HFFc6 (cell line): ENCODE measurements at regions not wholly inside any gene's neighbourhood (a gene's known extent, or its start where the extent isn't known, plus 50 kb on each side); places are given as distances from the start of the nearest gene placed in this dataset.

Experiments
- DNase-seq: peaks from one replicate; pipeline ENCODE4 v3.0.0-alpha.2; 2018
- H3K27ac Mint-ChIP-seq: 2 replicates; pipeline ENCODE4 v1.8.0; 2020; ENCODE audit warnings: mild to moderate bottlenecking, mixed read lengths
- H3K27me3 Mint-ChIP-seq: 2 replicates; pipeline ENCODE4 v1.8.0; 2021; ENCODE audit warnings: mild to moderate bottlenecking, moderate library complexity, mixed read lengths; ENCODE audit not compliant: insufficient read depth
- H3K36me3 Mint-ChIP-seq: 2 replicates; pipeline ENCODE4 v1.8.0; 2021; ENCODE audit warnings: low read depth, mixed read lengths
- H3K4me1 Mint-ChIP-seq: 2 replicates; pipeline ENCODE4 v1.8.0; 2020; ENCODE audit warnings: low read depth, mixed read lengths
- H3K4me3 Mint-ChIP-seq: 2 replicates; pipeline ENCODE4 v1.8.0; 2020; ENCODE audit warnings: mild to moderate bottlenecking, moderate library complexity, mixed read lengths
- H3K9me3 Mint-ChIP-seq: 2 replicates; pipeline ENCODE4 v1.8.0; 2020; ENCODE audit warnings: mild to moderate bottlenecking, mixed read lengths
- TF ChIP-seq, protein P1 (sequence below): fragments of 200-600 bp; sonication (generic); IDR thresholded peaks from 2 replicates; pipeline ENCODE4 v1.5.0; 2021; ENCODE audit warnings: antibody characterized with exemption, mild to moderate bottlenecking

DNA sequence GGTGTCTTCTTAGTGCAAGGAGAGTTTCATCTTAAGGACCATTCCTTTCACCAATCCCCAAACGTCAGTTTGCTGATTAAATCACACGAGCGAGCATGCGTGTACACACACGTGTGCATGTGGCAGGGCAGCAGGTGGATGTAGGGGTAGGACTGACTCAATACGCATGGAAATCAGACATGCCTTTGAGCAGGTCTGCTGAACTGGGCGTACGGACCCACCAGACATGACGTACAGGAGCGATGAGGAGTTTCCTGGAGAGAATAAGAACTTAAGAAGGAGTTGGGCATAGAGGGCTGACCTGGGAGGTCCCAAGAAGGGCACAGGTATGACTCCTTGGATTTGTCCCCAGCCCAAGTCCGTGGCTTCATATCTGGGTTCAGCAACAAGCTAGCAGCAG, 170.0 kb downstream of the FGF18 start:
- peaks cover 25% of the 10 kb centered on the region for H3K27me3 Mint-ChIP-seq
- H3K27ac Mint-ChIP-seq, result no peak overlapping the region
- DNase-seq, result no peak
- TF ChIP-seq, protein P1, sequence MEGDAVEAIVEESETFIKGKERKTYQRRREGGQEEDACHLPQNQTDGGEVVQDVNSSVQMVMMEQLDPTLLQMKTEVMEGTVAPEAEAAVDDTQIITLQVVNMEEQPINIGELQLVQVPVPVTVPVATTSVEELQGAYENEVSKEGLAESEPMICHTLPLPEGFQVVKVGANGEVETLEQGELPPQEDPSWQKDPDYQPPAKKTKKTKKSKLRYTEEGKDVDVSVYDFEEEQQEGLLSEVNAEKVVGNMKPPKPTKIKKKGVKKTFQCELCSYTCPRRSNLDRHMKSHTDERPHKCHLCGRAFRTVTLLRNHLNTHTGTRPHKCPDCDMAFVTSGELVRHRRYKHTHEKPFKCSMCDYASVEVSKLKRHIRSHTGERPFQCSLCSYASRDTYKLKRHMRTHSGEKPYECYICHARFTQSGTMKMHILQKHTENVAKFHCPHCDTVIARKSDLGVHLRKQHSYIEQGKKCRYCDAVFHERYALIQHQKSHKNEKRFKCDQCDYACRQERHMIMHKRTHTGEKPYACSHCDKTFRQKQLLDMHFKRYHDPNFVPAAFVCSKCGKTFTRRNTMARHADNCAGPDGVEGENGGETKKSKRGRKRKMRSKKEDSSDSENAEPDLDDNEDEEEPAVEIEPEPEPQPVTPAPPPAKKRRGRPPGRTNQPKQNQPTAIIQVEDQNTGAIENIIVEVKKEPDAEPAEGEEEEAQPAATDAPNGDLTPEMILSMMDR, result no peak
- no peaks in the 10 kb centered on the region for H3K36me3 Mint-ChIP-seq
- H3K4me3 Mint-ChIP-seq, result no peak overlapping the region
- H3K9me3 Mint-ChIP-seq, result no peaks in the 10 kb centered on the region
- H3K4me1 Mint-ChIP-seq, result no peaks in the 10 kb centered on the region

DNA sequence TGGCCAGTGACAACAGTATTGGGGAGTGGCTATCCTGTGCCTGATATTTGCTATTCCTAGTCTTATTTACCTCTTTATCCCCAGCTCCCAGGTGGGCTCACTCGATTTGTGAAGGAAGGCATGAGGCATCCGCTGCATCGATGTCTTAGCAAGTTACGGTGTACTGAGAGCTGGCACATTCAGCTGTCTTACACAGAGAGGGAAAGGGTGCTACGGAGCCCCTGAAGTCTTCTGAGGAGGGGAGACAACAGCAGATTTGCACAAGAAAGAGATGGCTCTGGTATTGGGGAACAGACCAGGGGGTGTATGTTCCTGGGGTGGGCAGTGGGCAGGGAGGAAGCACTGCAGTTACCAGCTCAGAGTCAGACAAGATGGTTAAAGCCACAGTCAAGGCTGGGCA, 172.6 kb downstream of the FGF18 start:
- TF ChIP-seq, protein P1, result no peak
- Mint-ChIP-seq H3K4me1 (peaks cover 18% of the 10 kb centered on the region), H3K4me3 (no peak overlapping the region), H3K9me3 (peaks cover 3% of the 10 kb centered on the region; the same call in 1 of the 2 replicates), H3K27ac (no peak overlapping the region), H3K36me3 (no peaks in the 10 kb centered on the region), H3K27me3 (peaks cover 25% of the 10 kb centered on the region)
- DNase-seq, result no peak

DNA sequence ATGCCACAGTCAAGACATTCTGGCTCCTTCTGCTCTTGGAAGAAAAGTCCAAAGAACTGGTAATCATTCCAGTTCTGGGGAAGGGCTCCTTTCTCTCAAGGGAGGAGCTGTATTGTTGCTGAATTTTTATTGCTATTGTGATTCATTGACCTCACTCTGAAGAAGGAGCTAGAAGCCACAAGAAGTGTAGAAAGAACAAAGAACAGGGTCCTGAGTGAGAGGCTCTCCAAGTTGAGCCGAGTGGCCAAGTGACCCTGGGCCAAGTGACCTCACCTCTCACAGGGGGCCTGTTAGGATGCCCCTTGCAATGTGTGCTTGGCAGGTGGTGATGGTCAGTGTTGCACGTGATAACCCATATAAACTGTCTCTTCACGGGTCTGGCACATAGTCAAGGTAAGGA, 173.3 kb downstream of the FGF18 start:
- Mint-ChIP-seq H3K9me3 (peaks cover 7% of the 10 kb centered on the region; the same call in 1 of the 2 replicates), H3K27me3 (peaks cover 24% of the 10 kb centered on the region), H3K4me1 (peaks cover 18% of the 10 kb centered on the region), H3K36me3 (no peaks in the 10 kb centered on the region), H3K27ac (no peak overlapping the region), H3K4me3 (no peak overlapping the region)
- no peak for DNase-seq
- TF ChIP-seq, protein P1, result no peak

DNA sequence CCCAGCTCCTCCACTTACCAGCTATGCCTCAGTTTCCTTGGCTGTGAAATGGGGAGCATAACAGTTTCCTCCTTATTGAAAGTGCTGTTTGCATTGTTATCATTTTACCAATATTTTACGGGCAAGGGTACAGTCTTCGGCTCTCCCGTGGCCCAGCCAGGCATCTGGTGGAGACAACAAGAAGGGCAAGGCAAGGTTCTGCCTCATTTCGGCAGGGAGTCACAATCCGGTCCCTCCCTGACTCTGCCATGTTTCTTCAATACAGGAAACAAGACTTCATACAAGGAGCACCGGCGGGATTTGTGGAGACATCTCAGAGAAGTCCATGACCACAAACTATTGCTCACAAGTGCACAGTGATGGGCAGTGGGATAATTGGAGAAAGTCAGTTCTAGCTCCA, 174.0 kb downstream of the FGF18 start:
- Mint-ChIP-seq H3K27me3 (peaks cover 25% of the 10 kb centered on the region), H3K9me3 (peaks cover 7% of the 10 kb centered on the region; the same call in 1 of the 2 replicates), H3K4me3 (no peak overlapping the region), H3K36me3 (no peaks in the 10 kb centered on the region), H3K27ac (no peak overlapping the region), H3K4me1 (peaks cover 18% of the 10 kb centered on the region)
- TF ChIP-seq, protein P1, result no peak
- DNase-seq, result no peak

DNA sequence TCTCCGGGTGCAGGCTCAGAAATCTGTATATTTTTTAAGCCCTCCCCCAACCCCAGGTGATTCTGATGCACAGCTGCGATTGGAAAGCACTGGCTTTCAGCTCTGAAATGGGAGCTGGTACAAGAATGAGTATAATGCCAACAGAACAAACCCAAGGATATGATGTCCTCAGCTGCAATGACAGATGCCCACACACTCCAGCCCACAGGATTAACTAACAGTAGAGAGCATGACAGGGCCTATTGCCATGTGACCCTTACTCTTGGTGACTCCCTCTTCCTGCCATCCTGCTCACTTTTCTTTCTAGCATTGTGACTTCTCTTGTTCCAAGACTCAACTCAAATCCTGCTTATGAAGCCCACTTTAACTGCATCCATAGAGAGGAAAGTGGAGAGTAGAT, 174.5 kb downstream of the FGF18 start:
- TF ChIP-seq, protein P1, result no peak
- Mint-ChIP-seq H3K4me3 (no peak overlapping the region), H3K9me3 (peaks cover 7% of the 10 kb centered on the region; the same call in 1 of the 2 replicates), H3K36me3 (no peaks in the 10 kb centered on the region), H3K4me1 (peaks cover 18% of the 10 kb centered on the region), H3K27ac (no peak overlapping the region), H3K27me3 (peaks cover 27% of the 10 kb centered on the region)
- no peak for DNase-seq

DNA sequence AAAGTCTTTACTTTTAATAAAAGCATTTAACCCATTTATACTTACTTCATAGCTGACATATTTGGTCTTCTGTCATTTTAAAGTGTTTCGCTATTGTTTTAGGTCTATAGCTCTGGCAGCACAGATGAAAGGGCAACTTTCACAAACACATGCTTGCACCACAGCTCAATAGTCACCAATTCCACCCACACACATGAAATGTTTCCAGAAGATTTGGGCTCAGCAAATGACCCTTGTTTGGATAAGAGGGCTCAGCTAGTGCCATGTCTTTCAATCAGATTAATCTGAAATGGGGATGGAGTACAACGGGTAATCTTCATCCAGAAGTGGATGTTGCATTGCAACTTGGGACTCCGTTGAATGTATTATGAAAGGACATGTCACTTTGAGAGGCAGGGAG, 176.0 kb downstream of the FGF18 start:
- Mint-ChIP-seq H3K27ac (no peak overlapping the region), H3K9me3 (peaks cover 7% of the 10 kb centered on the region; the same call in 1 of the 2 replicates), H3K4me1 (peaks cover 18% of the 10 kb centered on the region), H3K27me3 (peaks cover 23% of the 10 kb centered on the region), H3K4me3 (no peak overlapping the region), H3K36me3 (no peaks in the 10 kb centered on the region)
- no peak for DNase-seq
- TF ChIP-seq, protein P1, result no peak
